H9 (cell line): ENCODE measurements at regions not wholly inside any gene's neighbourhood (a gene's known extent, or its start where the extent isn't known, plus 50 kb on each side); places are given as distances from the start of the nearest gene placed in this dataset.
A peak's percentile ranks its signal among the peaks of the same experiment; 100 is the strongest.

Experiments
- DNase-seq: peaks from one replicate; pipeline ENCODE4 v3.0.0-alpha.2; 2017
- H2AFZ ChIP-seq: one replicate; pipeline ENCODE4 v1.6.1; 2013; ENCODE audit warnings: mild to moderate bottlenecking, low read length, control low read depth, moderate library complexity
- H2AK5ac ChIP-seq: 2 replicates; pipeline ENCODE4 v1.6.1; 2013; ENCODE audit warnings: low read length, control low read depth, mixed read lengths; ENCODE audit not compliant: insufficient read length
- H2BK120ac ChIP-seq: one replicate; pipeline ENCODE4 v1.6.1; 2013; ENCODE audit warnings: low read depth, mild to moderate bottlenecking, low read length, control low read depth, inconsistent platforms; ENCODE audit not compliant: poor library complexity, severe bottlenecking
- H2BK12ac ChIP-seq: 2 replicates; pipeline ENCODE4 v1.6.1; 2013; ENCODE audit warnings: low read length, control low read depth, mixed read lengths, low read depth; ENCODE audit not compliant: insufficient read length
- H2BK15ac ChIP-seq: 2 replicates; pipeline ENCODE4 v1.6.1; 2013; ENCODE audit warnings: low read depth, low read length, control low read depth
- H2BK20ac ChIP-seq: one replicate; pipeline ENCODE4 v1.6.1; 2013; ENCODE audit warnings: low read depth, mild to moderate bottlenecking, low read length, control low read depth, inconsistent platforms; ENCODE audit not compliant: poor library complexity, severe bottlenecking
- H2BK5ac ChIP-seq: 2 replicates; pipeline ENCODE4 v1.6.1; 2013; ENCODE audit warnings: low read length, control low read depth, mixed read lengths; ENCODE audit not compliant: insufficient read length
- H3K14ac ChIP-seq: 2 replicates; pipeline ENCODE4 v1.6.1; 2013; ENCODE audit warnings: low read length, control low read depth; ENCODE audit not compliant: insufficient read depth
- H3K18ac ChIP-seq: 2 replicates; pipeline ENCODE4 v1.6.1; 2013; ENCODE audit warnings: low read depth, mild to moderate bottlenecking, mixed read lengths, low read length, control low read depth; ENCODE audit not compliant: insufficient read length
- H3K23ac ChIP-seq: 2 replicates; pipeline ENCODE4 v1.6.1; 2013; ENCODE audit warnings: low read length, control low read depth, mixed read lengths, low read depth; ENCODE audit not compliant: insufficient read length
- H3K23me2 ChIP-seq: 2 replicates; pipeline ENCODE4 v1.6.1; 2013; ENCODE audit warnings: low read depth, mild to moderate bottlenecking, mixed read lengths, low read length, control low read depth; ENCODE audit not compliant: insufficient read length, poor library complexity, severe bottlenecking
- H3K27ac ChIP-seq: 2 replicates; pipeline ENCODE4 v1.5.1; 2013; ENCODE audit warnings: low read length, control low read depth, mixed read lengths, low read depth; ENCODE audit not compliant: insufficient read length
- H3K27me3 ChIP-seq: 2 replicates; pipeline ENCODE4 v1.6.1; 2013; ENCODE audit warnings: low read length, control low read depth, inconsistent platforms; ENCODE audit not compliant: insufficient read depth
- H3K4ac ChIP-seq: 2 replicates; pipeline ENCODE4 v1.6.1; 2013; ENCODE audit warnings: low read depth, mild to moderate bottlenecking, control low read depth, inconsistent platforms, low read length, moderate library complexity
- H3K4me1 ChIP-seq: 2 replicates; pipeline ENCODE4 v1.6.1; 2013; ENCODE audit warnings: low read length, control low read depth, inconsistent platforms; ENCODE audit not compliant: insufficient read depth
- H3K4me2 ChIP-seq: 2 replicates; pipeline ENCODE4 v1.6.1; 2013; ENCODE audit warnings: low read length, control low read depth, mixed read lengths; ENCODE audit not compliant: insufficient read length, insufficient read depth
- H3K56ac ChIP-seq: 2 replicates; pipeline ENCODE4 v1.6.1; 2013; ENCODE audit warnings: low read depth, mild to moderate bottlenecking, mixed read lengths, low read length, control low read depth; ENCODE audit not compliant: insufficient read length
- H3K79me1 ChIP-seq: 2 replicates; pipeline ENCODE4 v1.6.1; 2013; ENCODE audit warnings: low read depth, mild to moderate bottlenecking, moderate library complexity, low read length, control low read depth, inconsistent platforms; ENCODE audit not compliant: insufficient read depth, poor library complexity, severe bottlenecking
- H3K79me2 ChIP-seq: 2 replicates; pipeline ENCODE4 v1.6.1; 2013; ENCODE audit warnings: low read length, control low read depth, inconsistent platforms; ENCODE audit not compliant: insufficient read depth
- H3K9ac ChIP-seq: 2 replicates; pipeline ENCODE4 v1.6.1; 2013; ENCODE audit warnings: low read length, control low read depth, mixed read lengths; ENCODE audit not compliant: insufficient read length; ENCODE audit errors: extremely low read depth
- H3K9me3 ChIP-seq: one replicate; pipeline ENCODE4 v1.6.1; 2013; ENCODE audit warnings: low read depth, low read length, inconsistent platforms; ENCODE audit not compliant: control insufficient read depth
- H3T11ph ChIP-seq: one replicate; pipeline ENCODE4 v1.6.1; 2013; ENCODE audit warnings: mild to moderate bottlenecking, low read length, control low read depth, inconsistent platforms
- H4K20me1 ChIP-seq: one replicate; pipeline ENCODE4 v1.6.1; 2013; ENCODE audit not compliant: control insufficient read depth, insufficient read length, insufficient read depth
- H4K5ac ChIP-seq: 2 replicates; pipeline ENCODE4 v1.6.1; 2013; ENCODE audit warnings: low read depth, mild to moderate bottlenecking, mixed read lengths, low read length, control low read depth; ENCODE audit not compliant: insufficient read length
- H4K8ac ChIP-seq: replicated peaks from 2 replicates; pipeline ENCODE4 v1.6.1; 2013; ENCODE audit warnings: low read length, control low read depth, mixed read lengths, low read depth; ENCODE audit not compliant: insufficient read length
- H4K91ac ChIP-seq: 2 replicates; pipeline ENCODE4 v1.6.1; 2013; ENCODE audit warnings: low read depth, mild to moderate bottlenecking, moderate library complexity, mixed read lengths, low read length, control low read depth; ENCODE audit not compliant: insufficient read length
- H3K27ac Mint-ChIP-seq, 3 experiments: 2 replicates in 2 of 3; 3 replicates in 1 of 3; pipeline ENCODE4 v1.8.0; 2020 to 2021; ENCODE audit warnings: mixed read lengths in 3 of 3, mild to moderate bottlenecking in 1 of 3, moderate library complexity in 1 of 3
- H3K27me3 Mint-ChIP-seq: 2 replicates; pipeline ENCODE4 v1.8.0; 2021; ENCODE audit warnings: low read depth, mild to moderate bottlenecking, moderate library complexity, mixed read lengths
- H3K36me3 Mint-ChIP-seq, 3 experiments: 2 replicates in 2 of 3; 3 replicates in 1 of 3; pipeline ENCODE4 v1.8.0; 2020 to 2021; ENCODE audit warnings: low read depth in 3 of 3, mixed read lengths in 3 of 3; ENCODE audit not compliant: insufficient read depth in 1 of 3
- H3K4me1 Mint-ChIP-seq, 2 experiments: 2 replicates each; pipeline ENCODE4 v1.8.0; 2020; ENCODE audit warnings: mixed read lengths in 2 of 2
- H3K4me3 Mint-ChIP-seq, 2 experiments: 2 replicates in 1 of 2; 3 replicates in 1 of 2; pipeline ENCODE4 v1.8.0; 2020 to 2021; ENCODE audit warnings: mild to moderate bottlenecking in 2 of 2, mixed read lengths in 2 of 2, moderate library complexity in 1 of 2
- H3K9me3 Mint-ChIP-seq, 2 experiments: 2 replicates in 1 of 2; 3 replicates in 1 of 2; pipeline ENCODE4 v1.8.0; 2020; ENCODE audit warnings: mild to moderate bottlenecking in 2 of 2, mixed read lengths in 2 of 2, moderate library complexity in 1 of 2
- CTCF ChIP-seq: fragments of 200-600 bp; sonication (generic); conservative IDR thresholded peaks from 3 replicates; pipeline ENCODE4 v1.8.0; 2021; ENCODE audit warnings: antibody characterized with exemption, mild to moderate bottlenecking
- WGBS: extraction: QIAGEN DNeasy Blood & Tissue Kit; methylation state at CpG from one replicate; pipeline ENCODE4 v1.1.7; 2013; ENCODE audit warnings: missing lambda C conversion rate, low lambda C conversion rate, mixed read lengths; ENCODE audit not compliant: insufficient read length; ENCODE audit errors: extremely low coverage; 5-methylcytosine and 5-hydroxymethylcytosine counted together

- Histone ChIP-seq H3T11ph (no peak overlapping the region), H2BK5ac (no peak overlapping the region), H3K4ac (no peak overlapping the region), H3K27ac (no peak overlapping the region), H3K23me2 (no peaks in the 10 kb centered on the region), H4K91ac (no peak overlapping the region), H3K9me3 (no peaks in the 10 kb centered on the region), H3K56ac (no peak overlapping the region), H3K14ac (no peak overlapping the region), H3K79me2 (no peaks in the 10 kb centered on the region), H2AFZ (peak overlapping the region; percentile 22), H4K20me1 (no peaks in the 10 kb centered on the region), H3K27me3 (no peaks in the 10 kb centered on the region), H2BK120ac (no peak overlapping the region), H3K9ac (no peak overlapping the region), H3K4me1 (no peaks in the 10 kb centered on the region; the same call in 1 of the 2 replicates), H3K79me1 (no peaks in the 10 kb centered on the region), H2BK15ac (no peak overlapping the region), H2BK20ac (no peak overlapping the region), H2BK12ac (no peak overlapping the region), H2AK5ac (no peak overlapping the region), H4K8ac (no peak overlapping the region), H3K23ac (no peak overlapping the region), H3K18ac (no peak overlapping the region), H3K4me2 (no peak overlapping the region), H4K5ac (no peak overlapping the region)
- no peaks in the 10 kb centered on the region for H3K36me3 Mint-ChIP-seq
- H3K9me3 Mint-ChIP-seq, result no peaks in the 10 kb centered on the region
- H3K27ac Mint-ChIP-seq, result no peak overlapping the region; a peak in 1 of 7 replicates
- DNase-seq, result no peak
- peaks cover 2 to 4% of the 10 kb centered on the region in 2 experiments; a peak in 2 of 4 replicates for H3K4me1 Mint-ChIP-seq
- no peaks in the 10 kb centered on the region for H3K27me3 Mint-ChIP-seq
- H3K4me3 Mint-ChIP-seq, result no peak overlapping the region
- WGBS, result no CpG with 5 or more reads among the region's 4 CpGs
- TF ChIP-seq CTCF, result no peak
Observed at GRCh38 chr4:123937581-123937980, 541.0 kb downstream of the SPRY1 start.
